ENCODE measurements at regions not wholly inside any gene's neighbourhood (a gene's known extent, or its start where the extent isn't known, plus 50 kb on each side); places are given as distances from the start of the nearest gene placed in this dataset.

DNA sequence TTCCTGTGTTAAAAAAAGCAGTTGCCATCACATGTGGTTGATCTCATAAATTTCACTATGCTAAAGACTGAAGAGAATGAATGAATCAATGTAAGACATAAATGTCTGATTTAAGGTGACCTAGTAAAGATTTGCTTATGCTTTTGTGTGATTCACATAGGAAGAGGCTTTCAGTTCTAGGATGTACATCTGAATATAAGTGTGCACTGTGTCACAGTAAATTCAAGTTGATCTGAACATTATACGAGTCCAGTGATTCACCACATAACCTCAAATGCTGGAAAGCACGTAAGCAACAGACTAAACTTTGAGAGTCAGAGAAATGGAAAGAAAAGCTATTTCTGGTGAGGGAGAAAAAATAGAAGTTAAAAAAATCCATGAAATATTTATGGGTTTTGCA is 567.9 kb downstream of the EPHA5 start:
- DNase-seq = no peak

GRCh38 chr4:65096630-65097029 is 573.7 kb downstream of the EPHA5 start:
- no peak for DNase-seq

DNA sequence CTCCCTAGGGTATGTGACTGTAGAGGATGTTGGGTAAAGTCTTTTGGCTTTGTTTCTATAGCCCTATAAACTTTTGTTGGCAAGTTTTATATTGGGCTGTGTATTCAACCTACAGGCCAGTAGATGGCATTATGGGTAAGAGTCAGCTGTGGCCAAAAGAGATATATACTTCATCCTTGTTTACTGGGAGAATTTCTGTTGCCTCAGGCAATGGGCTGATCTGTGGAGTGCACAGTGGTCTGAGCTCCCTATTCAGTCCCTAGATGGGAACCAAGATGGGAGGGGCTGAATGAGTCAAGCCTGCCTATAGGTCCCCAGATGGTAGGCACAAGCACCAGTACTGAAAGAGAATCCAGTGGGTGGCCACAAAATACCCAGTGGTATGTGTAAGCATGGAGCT is 580.6 kb downstream of the EPHA5 start:
- DNase-seq = no peak

GRCh38 chr4:65083076-65083475 is 587.2 kb downstream of the EPHA5 start:
- no peak for DNase-seq

DNA sequence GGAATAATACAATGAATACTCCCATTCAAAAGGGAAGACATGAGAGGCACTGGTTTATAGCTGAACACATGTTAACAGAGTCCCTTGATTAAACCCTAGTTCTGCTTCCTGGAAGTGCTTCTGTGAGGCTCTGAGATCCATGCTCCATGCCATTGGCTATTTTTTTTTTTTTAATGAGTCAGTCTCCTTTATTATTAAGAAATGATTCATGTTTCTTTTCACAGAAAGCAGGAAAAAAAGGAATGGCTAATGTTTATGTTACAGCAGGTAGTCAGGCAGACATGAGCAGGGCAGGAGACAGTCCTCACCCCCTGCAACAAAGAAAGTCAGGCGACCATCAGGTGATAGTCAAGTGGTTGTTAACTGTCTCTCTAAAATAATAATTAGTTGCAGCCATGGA is 598.7 kb downstream of the EPHA5 start:
- DNase-seq = no peak

GRCh38 chr4:65069177-65069576 is 601.1 kb downstream of the EPHA5 start:
- DNase-seq = no peak

DNA sequence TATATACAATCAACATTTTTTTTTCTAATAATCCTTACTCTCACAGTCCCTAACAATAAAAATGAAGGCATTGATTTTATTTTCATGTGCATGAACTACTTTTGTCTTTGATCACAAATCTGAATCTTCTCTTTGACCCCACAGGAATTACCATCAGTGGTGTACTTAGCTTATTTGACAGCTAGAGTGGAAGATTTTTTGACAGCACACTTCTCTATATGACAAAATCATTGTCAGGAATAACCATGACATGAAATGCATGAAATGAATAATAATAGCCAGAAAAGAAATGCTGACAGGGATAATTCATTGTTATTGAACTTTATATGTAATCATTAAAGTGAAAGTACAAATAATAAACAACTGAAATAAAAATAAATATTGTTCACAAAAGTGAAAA is 604.2 kb downstream of the EPHA5 start:
- DNase-seq = no peak

- DNase-seq = no peak
Measured at GRCh38 chr4:65063601-65064000, 606.7 kb downstream of the EPHA5 start.

- DNase-seq = no peak
Measured at GRCh38 chr4:65050786-65051185, 619.5 kb downstream of the EPHA5 start.

DNA sequence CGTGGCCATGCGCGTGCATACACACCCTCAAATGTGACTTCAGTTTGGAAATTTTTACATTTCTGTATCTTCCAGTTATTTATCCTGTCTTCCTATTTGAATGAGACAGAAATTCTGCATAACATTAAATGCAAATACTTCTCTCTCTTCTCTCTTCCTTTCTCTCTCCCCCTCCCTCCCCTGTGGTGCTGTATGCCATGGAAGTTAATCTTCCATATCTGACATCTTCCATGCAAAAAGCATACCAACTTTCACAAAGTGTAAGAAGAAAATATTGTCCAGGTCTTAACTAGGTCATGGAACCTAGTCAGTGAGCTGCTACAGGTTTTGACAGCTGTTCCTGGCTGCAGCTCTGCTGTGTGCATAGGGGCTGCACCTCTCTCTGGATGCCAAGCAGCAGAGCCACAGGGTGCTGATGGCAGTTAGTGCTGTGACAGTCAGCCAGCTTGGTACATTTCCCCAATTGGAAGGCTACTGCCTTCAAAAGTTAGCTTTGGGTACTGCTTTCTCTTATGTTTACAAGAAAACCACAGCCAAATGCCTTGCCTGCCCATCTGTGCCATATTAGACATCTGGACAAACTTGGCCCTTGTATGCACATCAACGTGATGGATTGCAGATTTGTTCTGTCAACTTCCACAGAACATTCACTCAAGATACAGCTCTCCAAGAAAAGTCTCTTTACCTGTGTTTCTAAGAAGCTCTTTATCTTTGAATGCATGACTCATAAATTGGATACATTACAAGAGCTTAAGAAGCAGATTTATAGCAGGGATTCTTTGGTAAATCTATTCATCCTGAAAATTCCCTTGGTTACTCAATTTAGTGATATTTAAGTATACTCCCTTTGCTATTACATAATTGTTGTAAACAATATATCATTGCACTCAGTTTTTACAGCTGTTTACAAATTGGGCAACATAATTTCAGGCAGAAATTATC is 623.8 kb downstream of the EPHA5 start:
- no peak for DNase-seq

DNA sequence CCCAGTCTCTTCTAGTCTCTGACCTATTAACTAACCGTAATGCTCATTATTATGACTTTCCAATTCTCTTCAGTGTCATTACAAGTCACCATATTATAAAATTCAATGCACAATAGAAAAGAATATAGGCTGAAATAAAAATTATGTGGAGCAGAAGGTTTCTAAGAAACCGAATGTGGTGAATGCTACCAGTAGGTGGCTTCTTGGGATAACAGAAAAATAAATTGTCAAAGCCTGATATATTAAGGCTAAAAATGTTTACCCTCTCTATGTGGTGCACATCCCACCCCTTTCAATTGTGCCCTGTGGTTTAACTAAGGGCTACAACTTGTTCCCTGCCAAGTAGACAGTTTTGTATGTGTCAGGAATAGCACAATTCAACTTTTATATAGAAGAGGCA is 624.6 kb upstream of the TECRL start:
- no peak for DNase-seq

DNA sequence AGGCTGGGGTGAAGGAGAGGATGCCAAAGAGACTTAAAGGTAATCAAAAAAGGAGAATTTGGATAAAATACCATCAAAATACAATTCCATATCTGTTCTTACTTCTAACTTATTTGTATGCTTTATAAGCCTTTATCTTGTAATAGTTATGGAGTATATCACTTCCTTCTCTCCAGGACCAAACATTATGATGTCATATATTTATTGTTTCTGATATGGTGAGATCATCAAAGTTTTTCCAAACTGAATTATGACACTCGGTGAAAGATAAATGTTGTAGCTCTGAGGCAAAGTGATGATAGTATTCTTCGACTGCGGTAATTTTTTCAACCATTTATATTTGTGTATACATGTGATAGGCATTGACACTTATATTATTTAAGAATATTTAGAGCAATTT is 619.3 kb upstream of the TECRL start:
- no peak for DNase-seq

- no peak for DNase-seq
Measured at GRCh38 chr4:65023883-65024670, 614.8 kb upstream of the TECRL start.

DNA sequence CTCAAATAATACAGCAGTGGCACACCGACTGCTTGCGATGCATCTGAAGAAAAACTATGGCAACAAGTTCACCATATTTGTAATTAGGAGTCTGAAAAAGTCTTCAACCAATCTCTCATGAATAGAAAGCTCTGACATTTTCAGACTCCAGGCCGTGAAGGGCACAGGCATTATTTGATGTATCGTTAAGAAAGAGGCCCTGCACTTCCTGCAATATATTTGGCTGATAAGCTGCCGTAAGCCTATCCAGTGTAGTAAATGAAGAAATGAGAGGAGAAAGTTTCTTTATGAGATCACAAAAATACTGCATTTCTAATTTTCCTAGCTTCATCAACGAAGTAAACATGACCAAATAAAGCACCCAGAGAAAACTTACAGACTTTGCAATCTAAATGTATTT is 613.8 kb upstream of the TECRL start:
- no peak for DNase-seq

DNA sequence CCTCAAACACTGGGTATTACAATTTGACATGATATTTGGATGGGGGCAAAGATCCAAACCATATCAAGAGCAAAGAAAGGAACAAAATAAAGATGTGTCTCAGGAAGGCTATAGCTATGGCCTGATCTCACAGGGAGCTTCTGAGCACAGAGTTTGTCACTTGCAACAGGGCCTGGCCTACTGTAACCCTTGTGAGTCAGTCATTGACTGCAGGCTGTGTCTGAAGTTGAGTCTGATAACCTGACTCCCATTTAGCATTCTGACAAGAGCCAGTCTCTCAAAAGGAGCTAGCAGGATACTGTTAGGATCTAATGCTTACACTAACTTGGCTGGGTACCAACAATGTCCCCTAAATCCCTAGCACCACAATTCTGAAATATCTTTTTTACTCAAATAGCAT is 612.5 kb upstream of the TECRL start:
- DNase-seq = no peak

DNA sequence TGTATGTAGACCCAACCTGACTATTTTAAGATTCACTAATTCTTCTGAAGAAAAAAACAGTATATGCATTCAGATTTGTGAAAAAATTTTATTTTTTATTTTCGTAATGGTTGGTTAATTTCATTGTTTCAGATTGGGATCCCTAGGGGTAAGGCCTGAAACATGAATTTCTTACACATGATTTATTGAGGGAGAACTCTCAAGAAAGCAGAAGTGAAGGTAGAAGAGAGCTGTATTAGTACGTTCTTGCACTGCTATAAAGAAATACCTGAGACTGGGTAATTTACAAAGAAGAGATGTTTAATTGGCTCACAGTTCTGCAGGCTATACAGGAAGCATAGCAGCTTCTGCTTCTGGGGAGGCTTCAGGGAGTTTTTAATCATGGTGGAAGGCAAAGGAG is 611.9 kb upstream of the TECRL start:
- DNase-seq = no peak

DNA sequence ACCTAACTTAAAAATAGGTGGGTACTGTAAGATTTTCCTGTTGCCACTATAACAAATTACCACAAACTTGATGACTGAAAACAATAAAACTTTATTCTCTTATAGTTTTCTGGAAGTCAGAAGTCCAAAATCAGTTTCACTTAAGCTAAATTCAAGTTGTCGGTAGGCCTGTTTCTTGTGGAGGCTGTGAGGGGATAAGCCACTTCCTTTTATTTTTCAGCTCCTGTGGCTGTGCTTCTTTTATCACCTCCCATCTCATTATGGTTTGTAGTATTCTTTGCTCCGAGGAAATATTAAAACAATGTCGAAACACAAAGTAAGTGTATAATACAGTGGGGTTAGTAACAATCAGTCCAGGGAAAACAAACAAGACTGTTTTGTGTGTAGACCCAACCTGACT is 610.5 kb upstream of the TECRL start:
- no peak for DNase-seq

DNA sequence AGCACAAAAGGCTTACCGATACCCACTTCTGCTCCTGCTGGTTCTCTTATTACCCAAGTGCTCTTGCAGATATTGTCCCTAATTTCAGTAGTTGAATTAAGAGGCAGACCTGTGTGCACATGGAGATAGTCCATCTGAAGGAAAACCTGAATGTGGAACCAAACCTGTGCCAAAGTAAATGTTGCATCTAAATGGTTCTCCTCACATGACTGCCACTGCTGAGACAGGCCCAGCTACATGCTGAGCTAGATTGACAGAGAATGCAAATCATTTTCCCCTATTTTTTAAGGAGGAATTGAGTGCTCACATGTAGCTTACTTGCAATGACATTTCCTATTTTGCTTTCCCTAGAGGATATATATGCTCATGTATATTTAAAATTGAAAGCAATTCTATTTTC is 609.1 kb upstream of the TECRL start:
- DNase-seq = no peak

- DNase-seq = no peak
Measured at GRCh38 chr4:65014078-65014477, 604.8 kb upstream of the TECRL start.

- DNase-seq = no peak
Measured at GRCh38 chr4:65007841-65008439, 598.7 kb upstream of the TECRL start.

DNA sequence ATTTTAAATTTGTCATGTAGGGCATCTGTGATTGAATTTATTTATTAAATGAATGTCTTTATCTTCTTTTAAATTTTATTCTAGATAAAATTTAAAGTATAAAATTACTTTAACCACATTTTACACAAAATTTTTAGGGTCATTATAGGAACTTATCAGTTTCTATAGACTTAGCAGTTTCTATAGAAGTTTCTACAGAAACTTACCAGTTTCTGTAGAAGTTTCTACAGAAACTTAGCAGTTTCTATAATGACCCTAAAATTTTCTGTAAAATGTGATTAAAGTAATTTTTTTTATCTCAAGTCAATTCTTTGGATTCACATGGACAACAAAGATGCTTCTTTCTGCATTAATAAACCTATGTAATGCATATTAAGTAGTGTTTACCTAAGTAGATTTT is 565.9 kb upstream of the TECRL start:
- no peak for DNase-seq

DNA sequence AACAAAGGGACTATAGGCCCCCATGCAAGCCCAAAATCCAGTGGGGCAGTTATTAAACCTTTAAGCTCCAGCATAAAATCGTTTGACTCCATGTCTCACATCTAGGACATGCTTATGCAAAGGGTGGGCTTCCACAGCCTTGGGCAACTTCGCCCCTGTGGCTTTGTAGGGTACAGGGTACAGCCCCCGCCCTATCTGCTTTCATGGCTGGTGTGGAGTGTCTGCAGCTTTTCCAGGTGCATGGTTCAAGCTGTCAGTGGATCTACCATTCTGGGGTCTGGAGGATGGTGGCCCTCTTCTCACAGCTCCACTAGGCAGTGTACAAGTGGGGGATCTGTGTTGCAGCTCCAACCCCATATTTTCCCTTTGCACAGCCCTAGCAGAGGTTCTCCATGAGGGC is 559.8 kb upstream of the TECRL start:
- DNase-seq = no peak

DNA sequence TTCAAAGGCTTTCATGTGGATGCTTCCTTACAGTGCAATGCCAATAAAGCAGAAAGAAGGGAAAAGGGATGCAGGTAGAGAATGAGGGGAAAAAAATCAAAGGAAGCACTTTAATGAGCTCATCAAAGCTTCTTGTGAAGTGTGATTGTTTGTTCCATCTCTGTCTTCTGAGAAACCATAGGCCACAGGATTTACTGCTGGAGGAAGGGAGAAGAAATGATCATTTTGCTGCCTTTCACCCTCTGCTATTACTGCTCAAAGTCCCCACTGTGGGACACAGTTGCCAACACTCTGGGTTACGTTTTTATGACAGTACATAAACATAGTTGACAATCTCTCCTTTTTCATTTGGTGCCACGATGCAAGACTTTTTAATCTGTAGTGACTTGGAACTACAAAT is 558.0 kb upstream of the TECRL start:
- no peak for DNase-seq

DNA sequence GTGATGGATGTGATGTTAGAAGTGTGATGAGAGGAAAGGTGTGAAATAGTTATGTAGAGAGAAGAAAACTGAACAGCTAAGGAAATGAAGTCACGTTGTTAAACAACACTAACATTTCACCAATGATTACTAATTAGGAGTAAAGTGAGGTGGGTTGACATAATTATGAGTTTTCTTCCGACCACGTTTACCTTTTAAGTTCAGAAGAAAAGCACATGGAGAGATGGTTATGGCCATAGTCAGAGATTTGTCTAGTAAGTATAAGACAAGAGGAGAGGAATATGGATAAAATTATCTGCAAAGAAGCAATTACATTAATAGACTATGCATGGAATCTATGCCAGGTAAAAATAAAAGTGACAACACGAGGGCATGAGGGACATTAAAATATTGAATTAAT is 551.3 kb upstream of the TECRL start:
- DNase-seq = no peak

Data from NCI-H748 treated with DMSO at 0.1 percent for 48 hours (cell line).